OCI-LY3 (cell line): ENCODE measurements at regions not wholly inside any gene's neighbourhood (a gene's known extent, or its start where the extent isn't known, plus 50 kb on each side); places are given as distances from the start of the nearest gene placed in this dataset.
"Not testable (repeated sequence)": the region's sequence is repeated elsewhere in the genome, so short reads cannot be mapped to it uniquely, and the experiment has no call there.

Experiments
- H2AFZ ChIP-seq: fragments of 200-600, 300-600 bp; shearing (Covaris generic); 2 replicates; pipeline ENCODE4 v1.6.0; 2014; ENCODE audit warnings: antibody characterized with exemption, low read depth, low read length
- H3K27ac ChIP-seq: fragments of 200-600, 300-600 bp; sonication (generic); 2 replicates; pipeline ENCODE4 v1.5.1; 2014; ENCODE audit warnings: mild to moderate bottlenecking, low read length, moderate library complexity, mixed read lengths
- H3K27me3 ChIP-seq: fragments of 200-600, 300-600 bp; sonication (generic); 2 replicates; pipeline ENCODE4 v1.6.1; 2014; ENCODE audit warnings: low read depth, low read length, mixed read lengths
- H3K36me3 ChIP-seq: fragments of 200-600, 300-600 bp; sonication (generic); replicated peaks from 2 replicates; pipeline ENCODE3; 2014; ENCODE audit warnings: low read depth, low read length, mixed read lengths
- H3K4me1 ChIP-seq: fragments of 300-600, 200-600 bp; sonication (generic); 2 replicates; pipeline ENCODE4 v1.6.1; 2014; ENCODE audit warnings: low read length, mixed read lengths
- H3K4me2 ChIP-seq: fragments of 200-600, 300-600 bp; sonication (generic); 2 replicates; pipeline ENCODE4 v1.6.1; 2014; ENCODE audit warnings: low read length, mixed read lengths
- H3K4me3 ChIP-seq: fragments of 300-600, 200-600 bp; sonication (generic); 2 replicates; pipeline ENCODE4 v1.5.1; 2014; ENCODE audit warnings: antibody characterized with exemption, mild to moderate bottlenecking, low read length, moderate library complexity
- H3K79me2 ChIP-seq: fragments of 300-600, 200-600 bp; shearing (Covaris generic); 2 replicates; pipeline ENCODE4 v1.6.1; 2014; ENCODE audit warnings: mild to moderate bottlenecking, low read length, mixed read lengths
- H3K9ac ChIP-seq: fragments of 300-600, 200-600 bp; shearing (Covaris generic); 2 replicates; pipeline ENCODE4 v1.6.0; 2014; ENCODE audit warnings: mild to moderate bottlenecking, low read length, moderate library complexity
- H3K9me3 ChIP-seq: fragments of 200-600, 300-600 bp; shearing (Covaris generic); 2 replicates; pipeline ENCODE4 v1.6.1; 2014; ENCODE audit warnings: low read length, mixed read lengths; ENCODE audit not compliant: insufficient read depth
- H4K20me1 ChIP-seq: fragments of 200-600, 300-600 bp; sonication (generic); 2 replicates; pipeline ENCODE4 v1.6.1; 2016; ENCODE audit warnings: low read length, mixed read lengths; ENCODE audit not compliant: insufficient read depth
- EZH2phosphoT487 ChIP-seq: fragments of 200-600 bp; shearing (Covaris generic); IDR thresholded peaks from 2 replicates; pipeline ENCODE4 v1.6.1; 2018; ENCODE audit warnings: antibody characterized with exemption, mixed run types, low read depth
- TF ChIP-seq, protein P1 (sequence below): fragments of 200-600, 300-600 bp; sonication (generic); IDR thresholded peaks from 2 replicates; pipeline ENCODE4 v1.5.1; 2014; ENCODE audit warnings: antibody characterized with exemption, low read length, low read depth

- Histone ChIP-seq H2AFZ (no peak overlapping the region), H3K4me1 (no peaks in the 10 kb centered on the region), H3K9me3 (no peaks in the 10 kb centered on the region), H4K20me1 (no peaks in the 10 kb centered on the region), H3K9ac (no peak overlapping the region), H3K79me2 (no peaks in the 10 kb centered on the region), H3K27me3 (no peaks in the 10 kb centered on the region), H3K36me3 (no peaks in the 10 kb centered on the region), H3K4me2 (no peak overlapping the region), H3K27ac (no peak overlapping the region), H3K4me3 (no peak overlapping the region)
- TF ChIP-seq, protein P1, sequence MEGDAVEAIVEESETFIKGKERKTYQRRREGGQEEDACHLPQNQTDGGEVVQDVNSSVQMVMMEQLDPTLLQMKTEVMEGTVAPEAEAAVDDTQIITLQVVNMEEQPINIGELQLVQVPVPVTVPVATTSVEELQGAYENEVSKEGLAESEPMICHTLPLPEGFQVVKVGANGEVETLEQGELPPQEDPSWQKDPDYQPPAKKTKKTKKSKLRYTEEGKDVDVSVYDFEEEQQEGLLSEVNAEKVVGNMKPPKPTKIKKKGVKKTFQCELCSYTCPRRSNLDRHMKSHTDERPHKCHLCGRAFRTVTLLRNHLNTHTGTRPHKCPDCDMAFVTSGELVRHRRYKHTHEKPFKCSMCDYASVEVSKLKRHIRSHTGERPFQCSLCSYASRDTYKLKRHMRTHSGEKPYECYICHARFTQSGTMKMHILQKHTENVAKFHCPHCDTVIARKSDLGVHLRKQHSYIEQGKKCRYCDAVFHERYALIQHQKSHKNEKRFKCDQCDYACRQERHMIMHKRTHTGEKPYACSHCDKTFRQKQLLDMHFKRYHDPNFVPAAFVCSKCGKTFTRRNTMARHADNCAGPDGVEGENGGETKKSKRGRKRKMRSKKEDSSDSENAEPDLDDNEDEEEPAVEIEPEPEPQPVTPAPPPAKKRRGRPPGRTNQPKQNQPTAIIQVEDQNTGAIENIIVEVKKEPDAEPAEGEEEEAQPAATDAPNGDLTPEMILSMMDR = no peak
- TF ChIP-seq EZH2phosphoT487 = no peak
Measured at GRCh38 chrX:914206-914605, 283.6 kb downstream of the SHOX start.

GRCh38 chrX:912677-913076 lies 282.1 kb downstream of the SHOX start:
- H3K36me3 ChIP-seq = no peaks in the 10 kb centered on the region
- no peak overlapping the region for H3K4me3 ChIP-seq
- no peak overlapping the region for H3K27ac ChIP-seq
- H2AFZ ChIP-seq = no peak overlapping the region
- no peak overlapping the region for H3K4me2 ChIP-seq
- H3K79me2 ChIP-seq = no peaks in the 10 kb centered on the region
- H3K4me1 ChIP-seq = no peaks in the 10 kb centered on the region
- H4K20me1 ChIP-seq = no peaks in the 10 kb centered on the region
- TF ChIP-seq, protein P1 = no peak
- no peaks in the 10 kb centered on the region for H3K9me3 ChIP-seq
- no peak overlapping the region for H3K9ac ChIP-seq
- H3K27me3 ChIP-seq = no peaks in the 10 kb centered on the region

- H3K9me3 ChIP-seq, H2AFZ ChIP-seq, H3K79me2 ChIP-seq, H4K20me1 ChIP-seq, H3K36me3 ChIP-seq, H3K27ac ChIP-seq, H3K27me3 ChIP-seq, H3K9ac ChIP-seq, H3K4me2 ChIP-seq, H3K4me3 ChIP-seq, H3K4me1 ChIP-seq: not testable (repeated sequence)
Measured at GRCh38 chrX:909068-909467, 278.5 kb downstream of the SHOX start.

- no peaks in the 10 kb centered on the region for H3K36me3 ChIP-seq
- H3K4me1 ChIP-seq = no peaks in the 10 kb centered on the region
- H3K27me3 ChIP-seq = no peaks in the 10 kb centered on the region
- no peak overlapping the region for H3K27ac ChIP-seq
- TF ChIP-seq, protein P1 = no peak
- TF ChIP-seq EZH2phosphoT487 = no peak
- no peaks in the 10 kb centered on the region for H3K79me2 ChIP-seq
- no peak overlapping the region for H3K4me2 ChIP-seq
- no peaks in the 10 kb centered on the region; the same call in 1 of the 2 replicates for H3K9me3 ChIP-seq
- no peaks in the 10 kb centered on the region for H4K20me1 ChIP-seq
- H3K9ac ChIP-seq = no peak overlapping the region
- no peak overlapping the region for H3K4me3 ChIP-seq
- H2AFZ ChIP-seq = no peak overlapping the region
Measured at GRCh38 chrX:906586-906985, 276.0 kb downstream of the SHOX start.
